ENCODE measurements at regions not wholly inside any gene's neighbourhood (a gene's known extent, or its start where the extent isn't known, plus 50 kb on each side); places are given as distances from the start of the nearest gene placed in this dataset.
"Not testable (repeated sequence)": the region's sequence is repeated elsewhere in the genome, so short reads cannot be mapped to it uniquely, and the experiment has no call there.

GRCh38 chr3:75235631-75236030, 428.5 kb upstream of the FRG2C start:
- Histone ChIP-seq H3K27ac (no peak overlapping the region), H3K4me3 (no peak overlapping the region), H3K27me3 (no peaks in the 10 kb centered on the region), H3K9me3 (no peaks in the 10 kb centered on the region), H3K4me1 (no peaks in the 10 kb centered on the region), H3K36me3 (no peaks in the 10 kb centered on the region)
- 64% methylated on average over 4 of the region's 4 CpGs for WGBS
- TF ChIP-seq EP300 (IDR thresholded peaks at IDR 0.05) (no peak), POLR2AphosphoS5 (IDR thresholded peaks at IDR 0.05) (no peak), POLR2A (IDR thresholded peaks at IDR 0.05) (no peak), CTCF (IDR thresholded peaks at IDR 0.05) (no peak)
- no peak for DNase-seq (ENCODE audit: low spot score in 2 of 2)

GRCh38 chr3:75237053-75237452, 427.1 kb upstream of the FRG2C start:
- DNase-seq (ENCODE audit: low spot score in 2 of 2): no peak
- Histone ChIP-seq H3K4me3 (no peak overlapping the region), H3K27me3 (no peaks in the 10 kb centered on the region), H3K27ac (no peak overlapping the region), H3K36me3 (no peaks in the 10 kb centered on the region), H3K9me3 (no peaks in the 10 kb centered on the region), H3K4me1 (no peaks in the 10 kb centered on the region)
- TF ChIP-seq CTCF (IDR thresholded peaks at IDR 0.05) (no peak), POLR2A (IDR thresholded peaks at IDR 0.05) (no peak), EP300 (IDR thresholded peaks at IDR 0.05) (no peak), POLR2AphosphoS5 (IDR thresholded peaks at IDR 0.05) (no peak)
- 90% methylated on average over 1 of the region's 1 CpG for WGBS

- Histone ChIP-seq H3K9me3 (no peaks in the 10 kb centered on the region), H3K4me1 (no peaks in the 10 kb centered on the region), H3K4me3 (no peak overlapping the region), H3K27ac (no peak overlapping the region), H3K36me3 (no peaks in the 10 kb centered on the region), H3K27me3 (no peaks in the 10 kb centered on the region)
- no peak for TF ChIP-seq CTCF (IDR thresholded peaks at IDR 0.05)
- no peak for TF ChIP-seq POLR2AphosphoS5 (IDR thresholded peaks at IDR 0.05)
- no peak for TF ChIP-seq EP300 (IDR thresholded peaks at IDR 0.05)
- TF ChIP-seq POLR2A (IDR thresholded peaks at IDR 0.05): no peak
- no peak for DNase-seq (ENCODE audit: low spot score in 2 of 2)
- 61% methylated on average over 3 of the region's 3 CpGs for WGBS
Observed at GRCh38 chr3:75237477-75237876, 426.7 kb upstream of the FRG2C start.

- not testable (repeated sequence) for H3K27ac ChIP-seq; DNase-seq (ENCODE audit: low spot score in 2 of 2); H3K4me1 ChIP-seq; H3K4me3 ChIP-seq; H3K9me3 ChIP-seq; H3K36me3 ChIP-seq; H3K27me3 ChIP-seq
- WGBS: 40% methylated on average over 5 of the region's 5 CpGs
Observed at GRCh38 chr3:75241226-75241962, 422.7 kb upstream of the FRG2C start.

GRCh38 chr3:75242012-75242735, 422.0 kb upstream of the FRG2C start:
- H3K27me3 ChIP-seq: no peaks in the 10 kb centered on the region
- no peak overlapping the region for H3K27ac ChIP-seq
- WGBS: 73% methylated on average over 4 of the region's 4 CpGs
- no peak for TF ChIP-seq POLR2A (IDR thresholded peaks at IDR 0.05)
- TF ChIP-seq POLR2AphosphoS5 (IDR thresholded peaks at IDR 0.05): no peak
- no peak for TF ChIP-seq CTCF (IDR thresholded peaks at IDR 0.05)
- TF ChIP-seq EP300 (IDR thresholded peaks at IDR 0.05): no peak
- no peak overlapping the region for H3K4me3 ChIP-seq
- H3K4me1 ChIP-seq: no peaks in the 10 kb centered on the region
- no peak for DNase-seq (ENCODE audit: low spot score in 2 of 2)
- H3K36me3 ChIP-seq: no peaks in the 10 kb centered on the region
- H3K9me3 ChIP-seq: no peaks in the 10 kb centered on the region

Measured in suprapubic skin (tissue), 4 donors.